SU-DHL-6 (cell line): ENCODE measurements at regions not wholly inside any gene's neighbourhood (a gene's known extent, or its start where the extent isn't known, plus 50 kb on each side); places are given as distances from the start of the nearest gene placed in this dataset.

ENCODE experiments used
- H2AFZ ChIP-seq: fragments of 200-600 bp; sonication (generic); 2 replicates; pipeline ENCODE4 v1.6.1; 2014; ENCODE audit warnings: low read depth, mild to moderate bottlenecking, moderate library complexity, mixed read lengths, antibody characterized with exemption, low read length; ENCODE audit not compliant: severe bottlenecking
- H3F3A ChIP-seq: fragments of 200-600 bp; shearing (Covaris generic); 2 replicates; pipeline ENCODE4 v1.6.0; 2016; ENCODE audit warnings: antibody characterized with exemption, mild to moderate bottlenecking; ENCODE audit not compliant: insufficient read depth
- H3K27ac ChIP-seq: fragments of 200-600 bp; sonication (generic); 2 replicates; pipeline ENCODE4 v1.5.1; 2016; ENCODE audit warnings: low read depth, mild to moderate bottlenecking, low read length, moderate library complexity, mixed read lengths
- H3K27me3 ChIP-seq: fragments of 200-600 bp; sonication (generic), shearing (Covaris generic); 2 replicates; pipeline ENCODE4 v1.6.0; 2014; ENCODE audit warnings: mild to moderate bottlenecking, low read length
- H3K36me3 ChIP-seq: fragments of 200-600 bp; sonication (generic); 2 replicates; pipeline ENCODE4 v1.6.1; 2014; ENCODE audit warnings: mild to moderate bottlenecking, low read length, mixed read lengths
- H3K4me2 ChIP-seq: fragments of 300-600, 200-600 bp; shearing (Covaris generic), sonication (generic); 2 replicates; pipeline ENCODE4 v1.6.0; 2014; ENCODE audit warnings: low read length, low read depth, mild to moderate bottlenecking; ENCODE audit not compliant: poor library complexity, severe bottlenecking
- H3K4me3 ChIP-seq: fragments of 200-600 bp; sonication (generic); 2 replicates; pipeline ENCODE4 v1.5.1; 2014; ENCODE audit warnings: antibody characterized with exemption, low read length, mild to moderate bottlenecking, mixed read lengths; ENCODE audit not compliant: insufficient read depth, poor library complexity, severe bottlenecking
- H3K79me2 ChIP-seq: fragments of 200-600 bp; sonication (generic); 2 replicates; pipeline ENCODE4 v1.6.1; 2014; ENCODE audit warnings: mild to moderate bottlenecking, low read length, moderate library complexity; ENCODE audit not compliant: insufficient read depth
- H3K9ac ChIP-seq: fragments of 200-600 bp; sonication (generic); 2 replicates; pipeline ENCODE4 v1.7.0; 2014; ENCODE audit warnings: mild to moderate bottlenecking, low read length
- H3K9me2 ChIP-seq: fragments of 200-600 bp; sonication (generic); replicated peaks from 2 replicates; pipeline ENCODE4 v1.6.1; 2014; ENCODE audit warnings: low read length; ENCODE audit not compliant: insufficient read depth
- H3K9me3 ChIP-seq: fragments of 200-600 bp; sonication (generic); 2 replicates; pipeline ENCODE4 v1.6.1; 2014; ENCODE audit warnings: low read length, mixed read lengths; ENCODE audit not compliant: insufficient read depth
- H4K20me1 ChIP-seq: fragments of 200-600 bp; sonication (generic); 2 replicates; pipeline ENCODE4 v1.6.1; 2014; ENCODE audit warnings: low read depth, mild to moderate bottlenecking, antibody characterized with exemption, low read length, moderate library complexity, mixed read lengths
- CTCF ChIP-seq: fragments of 200-600 bp; sonication (generic); IDR thresholded peaks from one replicate; pipeline ENCODE4 v1.5.1; 2017; ENCODE audit warnings: antibody characterized with exemption, mild to moderate bottlenecking, low read length, moderate library complexity; ENCODE audit not compliant: insufficient read depth, poor library complexity, severe bottlenecking
- EZH2phosphoT487 ChIP-seq: fragments of 200-600 bp; sonication (generic), shearing (Covaris generic); conservative IDR thresholded peaks from 2 replicates; pipeline ENCODE4 v1.6.1; 2018; ENCODE audit warnings: mild to moderate bottlenecking, antibody characterized with exemption, low read length, moderate library complexity, mixed read lengths

DNA sequence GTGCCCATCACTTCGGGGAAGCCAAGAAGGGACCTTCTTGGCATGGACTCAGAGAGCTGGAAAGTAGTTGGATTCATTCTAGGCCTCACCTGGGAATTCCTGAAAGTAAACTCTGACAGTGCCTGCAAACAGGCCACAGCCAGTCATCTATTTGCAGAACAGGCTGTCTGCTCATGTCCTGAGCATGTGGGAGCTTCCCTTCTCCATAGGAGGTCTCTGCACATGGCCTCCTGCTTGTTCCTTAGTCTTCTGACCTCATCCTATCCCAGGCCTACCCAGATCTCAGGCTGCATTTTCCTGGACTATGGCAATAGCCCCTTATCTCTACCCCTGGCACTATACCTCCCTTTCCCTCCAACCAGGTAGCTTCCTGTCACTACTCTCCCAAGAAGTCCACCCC lies 67.2 kb upstream of the FSTL4 start:
- TF ChIP-seq EZH2phosphoT487 (no peak), CTCF (no peak)
- Histone ChIP-seq H3F3A (no peaks in the 10 kb centered on the region), H3K4me3 (no peak overlapping the region), H3K27me3 (no peaks in the 10 kb centered on the region), H3K9me2 (no peaks in the 10 kb centered on the region), H4K20me1 (no peaks in the 10 kb centered on the region), H2AFZ (no peak overlapping the region), H3K79me2 (no peaks in the 10 kb centered on the region), H3K9ac (no peak overlapping the region), H3K4me2 (no peak overlapping the region), H3K9me3 (no peaks in the 10 kb centered on the region), H3K36me3 (no peaks in the 10 kb centered on the region), H3K27ac (no peak overlapping the region)

DNA sequence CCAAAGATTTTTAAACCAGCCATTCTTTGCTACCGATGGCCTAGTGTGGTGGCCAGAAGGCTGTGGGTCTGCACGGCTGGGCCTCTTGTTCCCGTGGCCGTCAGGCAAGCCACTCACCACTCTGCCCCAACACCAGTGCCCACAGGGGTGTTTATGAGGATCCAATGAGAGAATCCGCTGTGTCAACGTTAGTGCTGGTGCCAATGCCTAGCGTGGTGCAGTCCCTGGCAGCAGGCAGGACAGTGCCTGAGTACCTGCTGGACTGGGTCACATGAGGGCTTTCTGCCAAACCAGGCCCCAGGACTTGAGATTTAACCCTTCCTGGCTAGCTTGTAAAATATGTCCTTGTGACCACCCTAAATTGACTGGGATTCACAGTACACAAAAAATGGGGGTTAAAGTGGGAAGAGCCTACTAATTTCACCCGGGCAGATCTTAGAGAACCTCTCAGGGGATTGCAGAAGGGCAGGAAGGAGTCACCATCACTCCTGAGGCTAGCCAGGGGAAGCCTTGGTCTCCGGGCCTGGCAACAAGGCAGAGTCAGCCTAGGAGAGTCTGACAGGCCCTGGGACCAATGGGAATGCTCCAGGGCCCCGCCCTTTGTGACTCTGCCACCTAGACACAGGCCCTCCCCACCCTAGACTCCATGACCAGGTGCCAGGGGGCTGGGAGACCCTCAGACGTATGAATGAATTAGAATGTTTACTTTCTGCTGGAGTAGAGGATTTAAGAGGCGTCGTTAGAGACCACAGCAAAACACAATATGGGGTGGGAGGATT lies 63.2 kb upstream of the FSTL4 start:
- Histone ChIP-seq H3K27ac (no peak overlapping the region), H3K36me3 (no peaks in the 10 kb centered on the region), H3K4me2 (no peak overlapping the region), H3K9me3 (no peaks in the 10 kb centered on the region), H3K79me2 (no peaks in the 10 kb centered on the region), H2AFZ (no peak overlapping the region), H3K9me2 (no peaks in the 10 kb centered on the region), H4K20me1 (no peaks in the 10 kb centered on the region), H3K4me3 (no peak overlapping the region), H3K9ac (no peak overlapping the region), H3K27me3 (no peaks in the 10 kb centered on the region), H3F3A (no peaks in the 10 kb centered on the region)
- no peak for TF ChIP-seq EZH2phosphoT487
- no peak for TF ChIP-seq CTCF

DNA sequence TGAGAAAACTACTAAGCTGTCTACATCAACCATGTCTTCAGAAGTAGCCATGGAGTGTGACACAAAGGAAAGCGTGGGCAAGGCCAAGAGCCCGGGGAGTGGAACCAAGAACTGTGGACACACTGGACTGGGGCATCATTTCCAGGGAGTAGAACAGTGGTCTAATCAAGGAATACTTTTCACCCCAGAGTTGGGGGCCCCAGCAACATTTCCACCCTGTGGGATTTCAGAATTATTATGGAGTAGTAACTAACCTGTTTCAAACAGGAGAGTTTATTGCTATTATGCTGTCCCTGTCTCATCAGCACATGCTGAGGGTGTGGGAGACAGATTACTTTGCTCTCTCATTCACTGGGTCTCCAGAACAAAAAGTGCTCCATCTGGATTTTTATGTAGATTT lies 58.0 kb upstream of the FSTL4 start:
- Histone ChIP-seq H3K9me3 (no peaks in the 10 kb centered on the region), H3K36me3 (no peaks in the 10 kb centered on the region), H3K79me2 (no peaks in the 10 kb centered on the region), H2AFZ (no peak overlapping the region), H3K4me3 (no peak overlapping the region), H3K4me2 (no peak overlapping the region), H3K27me3 (no peaks in the 10 kb centered on the region), H3K9me2 (no peaks in the 10 kb centered on the region), H4K20me1 (no peaks in the 10 kb centered on the region), H3F3A (no peaks in the 10 kb centered on the region), H3K27ac (no peak overlapping the region), H3K9ac (no peak overlapping the region)
- TF ChIP-seq CTCF (no peak), EZH2phosphoT487 (no peak)
